Neutrophil (primary cell): ENCODE measurements at regions not wholly inside any gene's neighbourhood (a gene's known extent, or its start where the extent isn't known, plus 50 kb on each side); places are given as distances from the start of the nearest gene placed in this dataset.

ENCODE experiments used
- H3K27ac ChIP-seq: fragments of 200-600 bp; sonication (generic); 2 replicates; pipeline ENCODE4 v1.5.1; 2016; ENCODE audit warnings: mild to moderate bottlenecking, moderate library complexity
- H3K27me3 ChIP-seq: fragments of 200-600 bp; sonication (generic); 2 replicates; pipeline ENCODE4 v1.6.0; 2016; ENCODE audit warnings: mild to moderate bottlenecking
- H3K36me3 ChIP-seq: fragments of 200-600 bp; sonication (generic); 2 replicates; pipeline ENCODE4 v1.5.1; 2017
- H3K4me1 ChIP-seq, 2 experiments: fragments of 200-600 bp in 1 of 2; sonication (generic) in 1 of 2; 1 replicate in 1 of 2; 2 replicates in 1 of 2; pipeline versions ENCODE4 v1.5.1 to v1.6.1; 2013 to 2016; ENCODE audit warnings: low read depth in 1 of 2, low read length in 1 of 2, mild to moderate bottlenecking in 1 of 2, moderate library complexity in 1 of 2; ENCODE audit not compliant: control insufficient read depth in 1 of 2, insufficient read depth in 1 of 2
- H3K4me3 ChIP-seq, 2 experiments: fragments of 200-600 bp in 1 of 2; sonication (generic) in 1 of 2; 1 replicate in 1 of 2; 2 replicates in 1 of 2; pipeline ENCODE4 v1.5.1; 2013 to 2016; ENCODE audit warnings: low read depth in 1 of 2, low read length in 1 of 2, mild to moderate bottlenecking in 1 of 2, moderate library complexity in 1 of 2
- H3K9me3 ChIP-seq: fragments of 200-600 bp; sonication (generic); 2 replicates; pipeline ENCODE4 v1.5.1; 2016
- TF ChIP-seq, protein P1 (sequence below): fragments of 200-600 bp; sonication (generic); IDR thresholded peaks from 2 replicates; pipeline ENCODE4 v1.5.1; 2016; ENCODE audit warnings: antibody characterized with exemption

GRCh38 chr3:113086560-113087461 is 96.0 kb downstream of the GTPBP8 start:
- no peak overlapping the region for H3K4me3 ChIP-seq
- TF ChIP-seq, protein P1, sequence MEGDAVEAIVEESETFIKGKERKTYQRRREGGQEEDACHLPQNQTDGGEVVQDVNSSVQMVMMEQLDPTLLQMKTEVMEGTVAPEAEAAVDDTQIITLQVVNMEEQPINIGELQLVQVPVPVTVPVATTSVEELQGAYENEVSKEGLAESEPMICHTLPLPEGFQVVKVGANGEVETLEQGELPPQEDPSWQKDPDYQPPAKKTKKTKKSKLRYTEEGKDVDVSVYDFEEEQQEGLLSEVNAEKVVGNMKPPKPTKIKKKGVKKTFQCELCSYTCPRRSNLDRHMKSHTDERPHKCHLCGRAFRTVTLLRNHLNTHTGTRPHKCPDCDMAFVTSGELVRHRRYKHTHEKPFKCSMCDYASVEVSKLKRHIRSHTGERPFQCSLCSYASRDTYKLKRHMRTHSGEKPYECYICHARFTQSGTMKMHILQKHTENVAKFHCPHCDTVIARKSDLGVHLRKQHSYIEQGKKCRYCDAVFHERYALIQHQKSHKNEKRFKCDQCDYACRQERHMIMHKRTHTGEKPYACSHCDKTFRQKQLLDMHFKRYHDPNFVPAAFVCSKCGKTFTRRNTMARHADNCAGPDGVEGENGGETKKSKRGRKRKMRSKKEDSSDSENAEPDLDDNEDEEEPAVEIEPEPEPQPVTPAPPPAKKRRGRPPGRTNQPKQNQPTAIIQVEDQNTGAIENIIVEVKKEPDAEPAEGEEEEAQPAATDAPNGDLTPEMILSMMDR, result no peak

GRCh38 chr3:113088616-113089015 is 97.8 kb downstream of the GTPBP8 start:
- H3K4me1 ChIP-seq, result no peaks in the 10 kb centered on the region
- TF ChIP-seq, protein P1, result no peak

More at GRCh38 chr3:113086560-113087461, 96.0 kb downstream of the GTPBP8 start:
- H3K4me1 ChIP-seq, result no peaks in the 10 kb centered on the region
- no peaks in the 10 kb centered on the region for H3K27me3 ChIP-seq
- H3K9me3 ChIP-seq, result no peaks in the 10 kb centered on the region
- no peaks in the 10 kb centered on the region for H3K36me3 ChIP-seq
- H3K27ac ChIP-seq, result no peak overlapping the region

DNA sequence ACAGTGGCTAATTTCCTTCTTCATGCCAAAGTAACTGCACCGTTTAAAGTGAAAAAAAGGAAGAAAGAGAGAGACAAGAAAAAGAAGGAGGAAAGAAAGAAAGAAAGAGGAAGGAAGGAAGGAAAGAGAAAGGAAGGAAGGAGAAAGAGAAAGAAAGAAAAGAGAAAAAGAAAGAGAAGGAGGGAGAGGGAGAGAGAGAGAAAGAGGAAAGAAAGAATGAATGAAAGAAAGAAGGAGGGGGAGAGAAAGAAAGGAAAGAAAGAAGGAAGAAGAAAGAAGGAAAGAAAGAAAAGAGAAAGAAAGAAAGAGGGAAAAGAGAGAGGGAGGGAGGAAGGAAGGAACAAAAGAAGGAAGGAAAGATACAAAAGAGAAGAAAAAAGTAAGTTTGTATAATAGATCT is 100.6 kb downstream of the GTPBP8 start:
- no peaks in the 10 kb centered on the region for H3K4me1 ChIP-seq
- H3K4me3 ChIP-seq, result no peak overlapping the region
- H3K27ac ChIP-seq, result no peak overlapping the region
- H3K27me3 ChIP-seq, result no peaks in the 10 kb centered on the region
- TF ChIP-seq, protein P1, result no peak
- H3K9me3 ChIP-seq, result no peaks in the 10 kb centered on the region
- no peaks in the 10 kb centered on the region for H3K36me3 ChIP-seq

More at GRCh38 chr3:113088616-113089015, 97.8 kb downstream of the GTPBP8 start:
- Histone ChIP-seq H3K27me3 (no peaks in the 10 kb centered on the region), H3K4me3 (no peak overlapping the region), H3K9me3 (no peaks in the 10 kb centered on the region), H3K36me3 (no peaks in the 10 kb centered on the region), H3K27ac (no peak overlapping the region)

GRCh38 chr3:113092746-113093145 is 102.0 kb downstream of the GTPBP8 start:
- H3K36me3 ChIP-seq, result no peaks in the 10 kb centered on the region
- TF ChIP-seq, protein P1, result no peak
- H3K27ac ChIP-seq, result no peak overlapping the region
- H3K4me1 ChIP-seq, result no peaks in the 10 kb centered on the region
- H3K9me3 ChIP-seq, result no peaks in the 10 kb centered on the region
- H3K27me3 ChIP-seq, result no peaks in the 10 kb centered on the region
- H3K4me3 ChIP-seq, result no peak overlapping the region

- Histone ChIP-seq H3K36me3 (no peaks in the 10 kb centered on the region), H3K4me3 (no peak overlapping the region), H3K4me1 (no peaks in the 10 kb centered on the region), H3K27ac (no peak overlapping the region), H3K27me3 (no peaks in the 10 kb centered on the region), H3K9me3 (no peaks in the 10 kb centered on the region)
- TF ChIP-seq, protein P1, result no peak
Measured at GRCh38 chr3:113094337-113095221, 103.8 kb downstream of the GTPBP8 start.
